Keratinocyte (primary cell): ENCODE measurements at regions not wholly inside any gene's neighbourhood (a gene's known extent, or its start where the extent isn't known, plus 50 kb on each side); places are given as distances from the start of the nearest gene placed in this dataset.

ENCODE experiments used
- DNase-seq: peaks from one replicate; pipeline ENCODE4 v3.0.0-alpha.2; 2011; ENCODE audit warnings: low read depth, missing footprints, low spot score
- FAIRE-seq: peaks from 2 replicates; lab custom pipeline; 2011; peaks lifted over from hg19 to GRCh38; lab: Jason Lieb, UNC
- H2AFZ ChIP-seq: 2 replicates; pipeline ENCODE4 v1.6.0; 2012; ENCODE audit warnings: low read length, control low read depth, inconsistent platforms; ENCODE audit not compliant: control insufficient read depth
- H3K27ac ChIP-seq: 2 replicates; pipeline ENCODE4 v1.5.1; 2011; ENCODE audit warnings: low read length; ENCODE audit not compliant: control insufficient read depth, insufficient read depth
- H3K27me3 ChIP-seq: 3 replicates; pipeline ENCODE4 v1.6.0; 2011; ENCODE audit warnings: low read length; ENCODE audit not compliant: control insufficient read depth, insufficient read depth; ENCODE audit errors: extremely low read depth
- H3K36me3 ChIP-seq, 2 experiments: 2 replicates in 1 of 2; 3 replicates in 1 of 2; pipeline ENCODE4 v1.5.1; 2011; ENCODE audit warnings: low read length in 2 of 2, mild to moderate bottlenecking in 1 of 2; ENCODE audit not compliant: control insufficient read depth in 2 of 2, insufficient read depth in 2 of 2; ENCODE audit errors: extremely low read depth in 1 of 2
- H3K4me1 ChIP-seq: 3 replicates; pipeline ENCODE4 v1.5.1; 2011; ENCODE audit warnings: low read length; ENCODE audit not compliant: control insufficient read depth, insufficient read depth; ENCODE audit errors: extremely low read depth
- H3K4me2 ChIP-seq: 3 replicates; pipeline ENCODE4 v1.6.0; 2011; ENCODE audit warnings: low read depth, low read length; ENCODE audit not compliant: control insufficient read depth, insufficient read depth; ENCODE audit errors: extremely low read depth
- H3K4me3 ChIP-seq, 3 experiments: fragments of 200-600 bp in 1 of 3; sonication (generic) in 1 of 3; 2 replicates in 2 of 3; 3 replicates in 1 of 3; pipeline ENCODE4 v1.5.1; 2011 to 2016; ENCODE audit warnings: low read length in 3 of 3, mild to moderate bottlenecking in 3 of 3, control low read depth in 2 of 3, inconsistent platforms in 1 of 3, low read depth in 1 of 3, mixed read lengths in 1 of 3, mixed run types in 1 of 3, moderate library complexity in 1 of 3; ENCODE audit not compliant: control insufficient read depth in 2 of 3, insufficient read depth in 2 of 3; ENCODE audit errors: extremely low read depth in 1 of 3
- H3K79me2 ChIP-seq: 2 replicates; pipeline ENCODE4 v1.6.0; 2012; ENCODE audit warnings: low read length; ENCODE audit not compliant: control insufficient read depth, insufficient read depth
- H3K9ac ChIP-seq: 3 replicates; pipeline ENCODE4 v1.6.0; 2011; ENCODE audit warnings: low read length; ENCODE audit not compliant: control insufficient read depth, insufficient read depth; ENCODE audit errors: extremely low read depth
- H3K9me1 ChIP-seq: 3 replicates; pipeline ENCODE4 v1.6.0; 2011; ENCODE audit warnings: low read length; ENCODE audit not compliant: control insufficient read depth, insufficient read depth; ENCODE audit errors: extremely low read depth
- H3K9me3 ChIP-seq: 2 replicates; pipeline ENCODE4 v1.5.1; 2012; ENCODE audit warnings: low read depth, low read length; ENCODE audit not compliant: control insufficient read depth
- H4K20me1 ChIP-seq: 3 replicates; pipeline ENCODE4 v1.6.0; 2011; ENCODE audit warnings: low read length; ENCODE audit not compliant: control insufficient read depth, insufficient read depth; ENCODE audit errors: extremely low read depth
- CTCF ChIP-seq, 3 experiments: IDR thresholded peaks in 1 of 3; conservative IDR thresholded peaks in 1 of 3; optimal IDR thresholded peaks in 1 of 3; 2 replicates in 2 of 3; 3 replicates in 1 of 3; pipeline versions ENCODE3 to v1.5.1; 2011; ENCODE audit warnings: low read length in 3 of 3, mild to moderate bottlenecking in 3 of 3, moderate library complexity in 2 of 3, control low read depth in 1 of 3, inconsistent platforms in 1 of 3; ENCODE audit not compliant: insufficient read depth in 2 of 3; ENCODE audit errors: extremely low read depth in 1 of 3
- EZH2 ChIP-seq: IDR thresholded peaks from one replicate; pipeline ENCODE4 v1.6.1; 2012; ENCODE audit warnings: inconsistent platforms, mild to moderate bottlenecking, low read length, moderate library complexity
- dilution Hi-C: fragments of 300-500 bp; cut with MboI; formaldehyde crosslinking; loops from one replicate; pipeline ENCODE4 v1.7.0; 2020; ENCODE audit warnings: low sequenced_read_pairs; ENCODE audit not compliant: extremely low pct_ligation_motif_present

GRCh38 chr3:177832880-177833279 lies 635.6 kb upstream of the TBL1XR1 start:
- no peak for TF ChIP-seq CTCF (optimal IDR thresholded peaks at IDR 0.05 in 1 of 3, IDR thresholded peaks at IDR 0.05 in 1 of 3, conservative IDR thresholded peaks at IDR 0.05 in 1 of 3; ENCODE audit: extremely low read depth in 1 of 3, insufficient read depth in 2 of 3, low read length in 3 of 3)
- TF ChIP-seq EZH2, result no peak
- H3K27ac ChIP-seq, result no peak overlapping the region
- dilution Hi-C loops, result no loop called here

GRCh38 chr3:177833332-177833731 lies 636.0 kb upstream of the TBL1XR1 start:
- Histone ChIP-seq H3K36me3 (no peaks in the 10 kb centered on the region), H3K9me1 (no peaks in the 10 kb centered on the region), H3K4me1 (peaks cover 37% of the 10 kb centered on the region), H3K27me3 (no peaks in the 10 kb centered on the region), H3K9ac (no peak overlapping the region), H3K27ac (no peak overlapping the region), H3K9me3 (no peaks in the 10 kb centered on the region), H3K79me2 (no peaks in the 10 kb centered on the region), H2AFZ (no peak overlapping the region), H3K4me2 (no peak overlapping the region), H4K20me1 (no peaks in the 10 kb centered on the region), H3K4me3 (no peak overlapping the region)
- FAIRE-seq, result no peak
- TF ChIP-seq EZH2, result no peak
- no peak for TF ChIP-seq CTCF (optimal IDR thresholded peaks at IDR 0.05 in 1 of 3, IDR thresholded peaks at IDR 0.05 in 1 of 3, conservative IDR thresholded peaks at IDR 0.05 in 1 of 3; ENCODE audit: extremely low read depth in 1 of 3, insufficient read depth in 2 of 3, low read length in 3 of 3)
- DNase-seq, result no peak
- dilution Hi-C loops, result no loop called here

More at GRCh38 chr3:177832880-177833279, 635.6 kb upstream of the TBL1XR1 start:
- Histone ChIP-seq H3K9ac (no peak overlapping the region), H3K79me2 (no peaks in the 10 kb centered on the region), H3K9me1 (no peaks in the 10 kb centered on the region), H3K4me2 (no peak overlapping the region), H3K27me3 (no peaks in the 10 kb centered on the region), H3K4me3 (no peak overlapping the region), H3K9me3 (no peaks in the 10 kb centered on the region), H4K20me1 (no peaks in the 10 kb centered on the region), H3K36me3 (no peaks in the 10 kb centered on the region), H2AFZ (no peak overlapping the region), H3K4me1 (peaks cover 38% of the 10 kb centered on the region)
- FAIRE-seq (no peak), DNase-seq (no peak)
